NCI-H82 treated with DMSO at 0.1 percent for 48 hours (cell line): ENCODE measurements at regions not wholly inside any gene's neighbourhood (a gene's known extent, or its start where the extent isn't known, plus 50 kb on each side); places are given as distances from the start of the nearest gene placed in this dataset.
"Not testable (repeated sequence)": the region's sequence is repeated elsewhere in the genome, so short reads cannot be mapped to it uniquely, and the experiment has no call there.

ENCODE experiments used
- DNase-seq: peaks from one replicate; lab custom pipeline; 2025; ENCODE audit not compliant: unreplicated experiment; lab: John Stamatoyannopoulos, UW

GRCh38 chr7:46945328-46945727 is 636.6 kb downstream of the TNS3 start:
- DNase-seq: peak; percentile 61

GRCh38 chr7:46943996-46944395 is 637.9 kb downstream of the TNS3 start:
- no peak for DNase-seq

GRCh38 chr7:46942574-46942973 is 639.3 kb downstream of the TNS3 start:
- DNase-seq: no peak

GRCh38 chr7:46940178-46940577 is 641.7 kb downstream of the TNS3 start:
- DNase-seq: no peak

GRCh38 chr7:46939558-46939957 is 642.4 kb downstream of the TNS3 start:
- DNase-seq: no peak

GRCh38 chr7:46939089-46939488 is 642.8 kb downstream of the TNS3 start:
- no peak for DNase-seq

- DNase-seq: no peak
Observed at GRCh38 chr7:46937826-46938225, 644.1 kb downstream of the TNS3 start.

- DNase-seq: no peak
Observed at GRCh38 chr7:46934198-46934825, 647.6 kb downstream of the TNS3 start.

- no peak for DNase-seq
Observed at GRCh38 chr7:46933596-46933995, 648.3 kb downstream of the TNS3 start.

- DNase-seq: no peak
Observed at GRCh38 chr7:46932676-46933424, 649.1 kb downstream of the TNS3 start.

- no peak for DNase-seq
Observed at GRCh38 chr7:46932306-46932675, 649.6 kb downstream of the TNS3 start.

GRCh38 chr7:46930366-46930765 is 651.5 kb downstream of the TNS3 start:
- DNase-seq: no peak

GRCh38 chr7:46929359-46929758 is 652.6 kb downstream of the TNS3 start:
- DNase-seq: no peak

GRCh38 chr7:46928719-46929118 is 653.2 kb downstream of the TNS3 start:
- DNase-seq: no peak

- DNase-seq: no peak
Observed at GRCh38 chr7:46927131-46927810, 654.6 kb downstream of the TNS3 start.

GRCh38 chr7:46916581-46916980 is 665.3 kb downstream of the TNS3 start:
- no peak for DNase-seq

GRCh38 chr7:46912692-46913091 is 669.2 kb downstream of the TNS3 start:
- DNase-seq: no peak

- no peak for DNase-seq
Observed at GRCh38 chr7:46909601-46910051, 672.3 kb downstream of the TNS3 start.

- DNase-seq: no peak
Observed at GRCh38 chr7:46908770-46909169, 673.1 kb downstream of the TNS3 start.

- DNase-seq: not testable (repeated sequence)
Observed at GRCh38 chr7:46904523-46904922, 677.4 kb downstream of the TNS3 start.

GRCh38 chr7:46902463-46902862 is 679.4 kb downstream of the TNS3 start:
- no peak for DNase-seq
